ENCODE measurements at regions not wholly inside any gene's neighbourhood (a gene's known extent, or its start where the extent isn't known, plus 50 kb on each side); places are given as distances from the start of the nearest gene placed in this dataset.

DNA sequence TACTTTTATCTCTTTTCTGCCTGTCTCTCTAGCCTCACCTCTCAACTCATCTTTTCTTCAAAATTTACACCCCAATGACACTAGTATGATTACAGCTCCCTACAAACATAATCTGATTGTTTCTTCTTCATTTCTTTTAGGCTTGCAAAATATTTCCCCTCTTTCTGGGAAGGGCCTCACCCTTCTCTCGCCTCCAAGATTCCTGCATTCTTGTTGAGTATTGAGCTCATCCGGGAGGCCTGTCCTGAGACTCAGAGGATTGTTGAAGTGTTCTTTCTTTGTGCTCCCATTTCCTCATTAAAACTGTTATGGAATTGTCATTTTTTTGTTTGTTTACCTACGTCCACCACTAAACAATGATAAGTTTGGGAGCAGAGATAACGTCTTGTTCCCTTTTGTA is 99.1 kb upstream of the CHRM3 start:
- TF ChIP-seq, protein P1, sequence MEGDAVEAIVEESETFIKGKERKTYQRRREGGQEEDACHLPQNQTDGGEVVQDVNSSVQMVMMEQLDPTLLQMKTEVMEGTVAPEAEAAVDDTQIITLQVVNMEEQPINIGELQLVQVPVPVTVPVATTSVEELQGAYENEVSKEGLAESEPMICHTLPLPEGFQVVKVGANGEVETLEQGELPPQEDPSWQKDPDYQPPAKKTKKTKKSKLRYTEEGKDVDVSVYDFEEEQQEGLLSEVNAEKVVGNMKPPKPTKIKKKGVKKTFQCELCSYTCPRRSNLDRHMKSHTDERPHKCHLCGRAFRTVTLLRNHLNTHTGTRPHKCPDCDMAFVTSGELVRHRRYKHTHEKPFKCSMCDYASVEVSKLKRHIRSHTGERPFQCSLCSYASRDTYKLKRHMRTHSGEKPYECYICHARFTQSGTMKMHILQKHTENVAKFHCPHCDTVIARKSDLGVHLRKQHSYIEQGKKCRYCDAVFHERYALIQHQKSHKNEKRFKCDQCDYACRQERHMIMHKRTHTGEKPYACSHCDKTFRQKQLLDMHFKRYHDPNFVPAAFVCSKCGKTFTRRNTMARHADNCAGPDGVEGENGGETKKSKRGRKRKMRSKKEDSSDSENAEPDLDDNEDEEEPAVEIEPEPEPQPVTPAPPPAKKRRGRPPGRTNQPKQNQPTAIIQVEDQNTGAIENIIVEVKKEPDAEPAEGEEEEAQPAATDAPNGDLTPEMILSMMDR (IDR thresholded peaks at IDR 0.05; ENCODE audit: borderline replicate concordance, extremely low read depth, low read length, poor library complexity, severe bottlenecking): no peak
- TF ChIP-seq EZH2 (IDR thresholded peaks at IDR 0.05; ENCODE audit: borderline replicate concordance, low read depth, low read length, severe bottlenecking): no peak

All from DND-41 (cell line).